Neural cell (in vitro differentiated cells): ENCODE measurements at regions not wholly inside any gene's neighbourhood (a gene's known extent, or its start where the extent isn't known, plus 50 kb on each side); places are given as distances from the start of the nearest gene placed in this dataset.

ENCODE experiments used
- CTCF ChIP-seq: fragments of 450-650 bp; IDR thresholded peaks from 2 replicates; pipeline ENCODE4 v1.5.1; 2014; ENCODE audit warnings: antibody characterized with exemption, mild to moderate bottlenecking, moderate library complexity; ENCODE audit not compliant: poor library complexity, severe bottlenecking
- EP300 ChIP-seq: fragments of 450-650 bp; conservative IDR thresholded peaks from 2 replicates; pipeline ENCODE4 v1.6.1; 2014; ENCODE audit warnings: antibody characterized with exemption, mild to moderate bottlenecking, moderate library complexity; ENCODE audit not compliant: poor library complexity, severe bottlenecking
- EZH2 ChIP-seq: fragments of 200-600, 300-800 bp; shearing (Covaris generic), sonication (generic); IDR thresholded peaks from 2 replicates; pipeline ENCODE4 v1.6.1; 2014; ENCODE audit warnings: antibody characterized with exemption, low read length, borderline replicate concordance, mild to moderate bottlenecking; ENCODE audit not compliant: insufficient read depth, poor library complexity, severe bottlenecking
- MXI1 ChIP-seq: fragments of 450-650 bp; conservative IDR thresholded peaks from 2 replicates; pipeline ENCODE4 v1.6.1; 2014; ENCODE audit warnings: antibody characterized with exemption, mild to moderate bottlenecking; ENCODE audit not compliant: poor library complexity, severe bottlenecking
- POLR2AphosphoS5 ChIP-seq: IDR thresholded peaks from 2 replicates; pipeline ENCODE4 v1.6.1; 2012
- RAD21 ChIP-seq: fragments of 450-650 bp; conservative IDR thresholded peaks from 2 replicates; pipeline ENCODE4 v1.6.1; 2014; ENCODE audit warnings: antibody characterized with exemption, mild to moderate bottlenecking, moderate library complexity
- REST ChIP-seq: IDR thresholded peaks from 2 replicates; pipeline ENCODE4 v1.6.1; 2012; ENCODE audit warnings: borderline replicate concordance
- SMC3 ChIP-seq: fragments of 450-650 bp; conservative IDR thresholded peaks from 2 replicates; pipeline ENCODE4 v1.6.1; 2014; ENCODE audit warnings: antibody characterized with exemption, mild to moderate bottlenecking, moderate library complexity; ENCODE audit not compliant: poor library complexity
- TAF1 ChIP-seq: IDR thresholded peaks from 2 replicates; pipeline ENCODE4 v1.6.1; 2012; ENCODE audit warnings: low read depth

GRCh38 chr10:83862723-83863122, 276.6 kb upstream of the GHITM start:
- no peak for TF ChIP-seq CTCF
- no peak for TF ChIP-seq MXI1
- no peak for TF ChIP-seq RAD21
- TF ChIP-seq REST: no peak
- no peak for TF ChIP-seq POLR2AphosphoS5
- no peak for TF ChIP-seq EP300
- no peak for TF ChIP-seq EZH2
- TF ChIP-seq SMC3: no peak
- TF ChIP-seq TAF1: no peak
